Stimulated activated CD4-positive, alpha-beta T cell treated with anti-CD3 and anti-CD28 coated beads, Interleukin-2, amount 100 ng/mL, for 24 hours (primary cell): ENCODE measurements at regions not wholly inside any gene's neighbourhood (a gene's known extent, or its start where the extent isn't known, plus 50 kb on each side); places are given as distances from the start of the nearest gene placed in this dataset.
"Not testable (repeated sequence)": the region's sequence is repeated elsewhere in the genome, so short reads cannot be mapped to it uniquely, and the experiment has no call there.

Experiments
- DNase-seq, 2 donors: peaks; one replicate each; pipeline ENCODE4 v3.0.0-alpha.2; 2020

DNA sequence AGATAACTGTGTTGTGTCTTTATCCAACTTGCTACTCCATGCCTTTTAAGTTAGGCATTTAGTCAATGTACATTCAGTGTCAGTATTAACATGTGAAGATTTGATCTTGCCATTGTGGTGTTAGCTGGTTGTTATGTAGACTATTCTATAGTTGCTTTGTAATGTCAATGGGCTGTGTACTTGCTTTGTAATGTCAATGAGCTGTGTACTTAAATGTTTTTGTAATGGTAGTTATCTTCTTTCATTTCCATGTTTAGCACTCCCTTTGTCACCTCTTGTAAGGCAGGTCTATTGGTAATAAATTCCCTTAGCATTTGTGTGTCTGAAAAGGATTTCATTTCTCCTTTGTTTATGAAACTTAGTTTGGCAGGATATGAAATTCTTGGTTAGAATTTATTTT is 53.4 kb downstream of the MC4R start:
- no peak for DNase-seq

DNA sequence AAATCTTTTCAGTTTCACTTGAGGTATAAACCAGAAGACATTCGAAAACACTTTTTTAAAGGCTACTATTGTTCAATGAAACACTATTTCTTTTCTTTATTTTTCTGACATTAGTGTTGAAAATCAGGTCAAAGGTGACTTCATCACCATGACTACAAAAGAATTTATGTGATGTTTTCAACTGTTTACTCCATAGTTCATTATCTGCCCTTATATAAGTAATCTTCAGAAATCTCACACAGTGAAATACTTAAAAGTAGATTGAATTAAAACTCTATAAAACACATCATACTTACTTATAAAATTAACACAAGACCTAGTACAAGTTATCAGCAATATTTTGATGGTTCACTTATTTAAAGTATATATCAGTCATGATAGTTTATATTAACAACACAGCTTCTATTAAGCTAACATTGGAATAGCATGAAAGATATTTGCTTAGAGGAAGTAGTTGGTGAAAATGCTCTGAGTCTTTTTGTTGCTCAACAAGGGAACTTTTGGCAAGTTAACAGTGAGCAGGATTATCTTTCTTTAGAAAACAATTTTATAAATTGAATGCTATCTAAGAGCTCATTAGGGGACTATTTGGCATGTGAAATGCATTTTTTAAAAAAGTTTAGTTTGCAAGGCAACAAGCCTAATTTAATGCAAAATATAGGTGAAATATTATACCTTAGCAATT is 60.8 kb downstream of the MC4R start:
- DNase-seq, result no peak

DNA sequence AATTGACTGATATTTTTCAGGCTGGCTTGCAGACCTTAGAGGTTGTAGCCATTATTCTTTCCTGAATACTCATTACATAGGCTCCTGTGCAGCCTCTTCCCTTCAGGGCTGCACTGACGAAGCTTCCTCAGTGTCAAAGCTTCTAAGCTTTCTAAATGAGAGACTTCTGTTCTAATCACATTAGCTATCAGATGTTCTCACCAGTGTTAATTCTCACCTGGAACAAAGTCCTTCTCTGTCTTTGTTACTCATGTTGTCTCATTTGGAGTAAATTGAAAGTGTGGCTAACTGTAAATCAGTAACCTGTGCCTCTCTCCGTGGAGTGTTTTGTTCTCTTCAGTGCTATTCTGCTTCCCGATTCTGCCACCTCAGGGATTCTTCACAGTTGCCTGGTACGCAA is 76.9 kb downstream of the MC4R start:
- no peak for DNase-seq

DNA sequence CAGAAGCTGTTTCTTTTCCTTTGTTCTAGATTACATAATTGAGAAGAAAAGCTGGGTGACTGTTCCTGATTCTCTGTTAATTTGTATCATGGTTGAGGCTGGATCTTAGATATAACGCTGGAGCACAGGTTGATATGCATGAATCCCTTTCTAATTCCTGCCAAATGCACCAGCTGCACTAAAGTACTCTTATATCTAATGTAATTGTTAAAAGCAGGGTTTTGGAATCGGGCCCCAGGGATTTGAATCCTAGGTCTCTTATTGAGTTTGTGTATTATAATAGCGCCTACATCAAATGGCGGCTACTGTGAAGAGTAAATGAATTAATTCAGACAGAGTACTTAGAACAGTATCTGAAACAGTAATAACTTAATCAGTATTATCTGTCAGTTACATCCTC is 80.4 kb downstream of the MC4R start:
- DNase-seq, result no peak

DNA sequence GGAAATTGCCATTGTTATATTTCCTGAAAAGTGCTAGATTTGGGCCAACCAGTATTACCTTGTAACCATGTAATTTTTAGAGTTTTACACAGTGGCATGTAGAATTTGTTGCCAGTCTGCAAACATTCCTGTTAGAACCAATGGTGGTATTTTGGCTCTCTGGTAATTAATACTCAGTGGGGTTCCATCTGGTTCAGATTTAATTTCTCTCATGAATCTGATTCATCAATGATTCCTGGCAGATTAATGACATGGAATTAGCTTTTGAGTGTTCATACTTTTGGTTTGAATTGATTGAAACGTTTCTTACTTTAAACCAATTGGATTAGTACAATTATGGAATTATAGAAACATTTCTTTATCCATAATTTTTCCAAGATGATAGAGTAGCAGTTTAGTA is 93.2 kb downstream of the MC4R start:
- DNase-seq, result no peak

DNA sequence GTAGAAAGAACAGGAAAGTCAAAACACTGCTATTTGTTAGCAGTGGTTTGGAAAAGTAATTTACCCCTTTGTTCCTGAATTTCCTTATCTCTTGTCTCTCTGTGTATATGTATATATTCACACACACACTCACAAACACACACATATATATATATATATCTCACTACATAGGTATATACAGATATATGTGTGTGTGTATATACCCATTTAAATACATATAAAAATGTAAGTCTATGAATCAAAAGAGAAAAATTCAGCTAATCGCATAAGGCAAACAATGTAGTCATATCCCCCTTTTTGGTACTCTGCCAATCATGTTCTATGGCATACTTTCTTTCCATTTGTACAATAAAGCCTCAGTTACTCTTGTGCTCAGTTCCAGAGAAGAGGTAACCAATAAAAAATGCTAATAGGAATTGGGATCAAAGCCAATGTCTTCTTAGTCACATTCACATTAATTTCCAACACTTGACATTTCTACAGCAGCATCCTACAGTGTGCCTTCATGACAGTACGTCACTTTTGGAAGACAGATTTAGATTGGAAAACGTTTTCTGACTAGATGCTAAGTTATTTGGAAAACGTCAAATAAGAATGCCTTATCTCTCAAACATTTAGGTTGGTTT is 94.6 kb downstream of the MC4R start:
- DNase-seq, result no peak

DNA sequence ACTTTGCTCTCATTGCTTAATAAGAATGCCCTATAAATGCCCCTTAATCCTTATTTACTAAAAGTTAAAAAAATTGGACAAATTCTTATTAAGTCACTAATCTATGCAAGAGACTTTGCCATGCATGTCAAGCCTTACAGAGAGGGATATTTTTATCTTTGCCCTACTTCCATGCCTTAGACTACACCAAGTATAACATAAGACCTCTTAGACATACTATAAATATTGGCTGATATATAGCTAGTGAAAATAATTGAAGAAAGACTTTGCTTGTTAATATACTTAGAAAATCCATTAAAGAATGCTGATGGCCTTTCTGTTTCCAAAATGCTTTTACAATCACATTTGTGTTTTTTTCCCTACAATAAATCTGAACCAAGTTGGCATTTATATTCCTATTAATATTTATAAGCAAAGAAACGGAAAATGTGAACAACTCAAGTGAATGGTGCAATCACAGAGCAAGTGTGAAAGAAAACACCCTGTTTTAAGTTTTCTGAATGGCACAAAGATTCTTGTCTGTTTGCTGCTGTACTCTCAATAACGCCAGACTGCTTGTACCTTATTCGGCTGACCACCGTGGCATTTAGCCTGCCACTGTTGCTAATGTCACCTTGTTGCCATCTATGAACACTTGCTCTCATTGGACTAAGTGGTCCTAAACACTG is 105.0 kb downstream of the MC4R start:
- DNase-seq, result no peak

DNA sequence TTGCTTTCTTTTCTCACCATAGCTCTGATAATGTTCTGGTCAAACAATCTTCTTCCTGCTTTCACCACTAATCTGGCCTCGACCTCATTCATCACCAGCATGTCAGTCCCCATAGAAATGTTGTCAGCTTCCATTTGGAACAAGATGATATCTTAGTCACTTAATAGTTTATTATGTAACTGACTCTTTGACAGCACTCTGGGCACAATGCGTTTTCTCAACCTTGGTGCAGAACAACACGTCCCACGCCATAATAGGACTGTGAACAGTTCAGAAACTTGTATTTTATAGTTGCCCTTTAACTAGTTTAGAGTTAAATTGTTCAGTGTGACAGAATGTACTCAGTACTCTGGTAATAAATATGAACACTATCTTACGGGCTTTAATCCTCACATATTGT is 106.0 kb downstream of the MC4R start:
- DNase-seq, result no peak

DNA sequence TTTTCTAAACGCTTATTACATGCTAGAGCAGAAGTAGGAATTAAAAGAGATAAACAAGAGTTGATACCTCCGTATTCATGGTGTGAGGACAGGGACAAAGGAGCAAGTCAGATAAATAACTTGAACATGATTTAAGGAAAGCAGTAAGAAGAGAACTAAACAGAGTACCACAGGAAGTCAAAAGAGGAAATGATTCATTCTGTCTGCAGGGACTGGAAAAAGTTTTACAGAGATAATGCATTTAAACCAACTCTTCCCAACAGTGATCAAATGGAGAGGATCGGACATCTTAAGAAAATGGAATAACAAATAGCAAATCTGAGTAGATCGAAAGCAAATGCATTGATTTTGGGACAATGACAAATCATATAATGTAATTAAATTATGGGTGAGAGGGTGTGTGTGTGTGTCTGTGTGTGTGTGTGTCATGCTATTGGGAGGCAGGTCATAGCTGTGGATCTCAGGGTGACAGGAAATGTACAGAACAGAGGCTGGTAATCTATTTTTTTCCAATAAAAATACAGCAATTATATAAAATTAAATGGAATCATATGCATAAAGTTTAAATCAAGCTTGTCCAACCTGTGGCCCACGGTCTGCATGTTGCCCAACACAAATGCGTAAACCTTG is 113.4 kb downstream of the MC4R start:
- no peak for DNase-seq

DNA sequence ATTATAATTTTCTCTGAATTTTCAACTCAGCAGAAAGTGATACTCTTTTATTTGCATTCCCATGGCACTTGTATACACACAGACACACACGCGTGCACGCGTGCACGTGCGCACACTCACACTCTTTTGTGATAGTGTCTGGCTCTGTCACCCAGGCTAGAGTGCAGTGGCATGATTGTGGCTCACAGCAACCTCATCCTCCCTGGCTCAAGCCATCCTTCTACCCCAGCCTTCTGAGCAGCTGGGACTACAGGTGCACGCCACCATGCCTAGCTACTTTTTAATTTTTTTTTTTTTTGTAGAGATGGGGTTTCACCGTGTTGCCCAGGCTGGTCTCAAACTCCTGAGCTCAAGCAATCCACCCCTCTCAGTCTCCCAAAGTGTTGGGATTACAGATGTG is 123.2 kb downstream of the MC4R start:
- DNase-seq, result no peak

DNA sequence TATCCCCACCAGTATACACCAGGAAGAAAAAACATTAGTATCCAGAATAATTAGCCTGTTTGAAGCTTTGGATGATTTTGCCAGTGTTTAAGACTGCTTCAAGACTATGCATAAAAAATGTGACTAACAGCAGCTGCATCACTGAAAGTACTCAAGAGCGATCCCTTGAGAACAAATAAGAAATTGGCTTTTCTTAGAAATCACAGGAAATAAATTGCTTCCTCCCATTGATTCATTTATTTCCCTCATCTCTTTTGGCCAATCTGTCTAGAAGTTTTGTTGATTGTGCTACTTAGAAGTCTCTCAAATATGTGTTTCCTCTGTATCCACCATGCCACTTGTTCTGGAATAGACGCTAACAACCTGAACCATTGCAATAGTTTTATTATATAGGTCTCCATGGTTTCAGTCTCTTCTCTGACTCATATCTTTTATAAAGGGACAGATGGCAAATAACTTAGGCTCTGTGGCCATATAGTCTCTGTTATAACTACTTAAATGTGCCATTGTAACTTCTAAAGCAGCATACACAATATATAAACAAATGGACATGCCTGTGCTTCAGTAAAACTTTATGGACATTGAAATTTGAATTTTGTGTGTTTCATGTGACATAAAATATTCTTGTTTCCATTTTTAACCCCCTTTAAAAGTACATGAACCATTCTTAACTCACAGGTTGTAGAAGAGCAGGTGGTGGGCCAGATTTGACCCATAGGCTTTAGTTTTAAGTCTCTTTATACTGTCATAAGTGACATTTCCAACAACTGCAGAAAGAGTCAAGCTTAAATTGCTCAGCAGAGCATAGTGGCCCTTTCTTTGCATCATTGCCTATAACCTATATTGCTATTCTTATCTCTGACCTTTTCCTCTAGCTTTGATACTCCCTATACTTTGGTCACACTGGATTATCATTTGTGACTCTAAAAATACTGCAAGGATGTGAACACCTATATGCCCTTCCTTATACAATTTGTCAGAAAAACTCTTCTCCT is 123.9 kb downstream of the MC4R start:
- DNase-seq, result no peak

DNA sequence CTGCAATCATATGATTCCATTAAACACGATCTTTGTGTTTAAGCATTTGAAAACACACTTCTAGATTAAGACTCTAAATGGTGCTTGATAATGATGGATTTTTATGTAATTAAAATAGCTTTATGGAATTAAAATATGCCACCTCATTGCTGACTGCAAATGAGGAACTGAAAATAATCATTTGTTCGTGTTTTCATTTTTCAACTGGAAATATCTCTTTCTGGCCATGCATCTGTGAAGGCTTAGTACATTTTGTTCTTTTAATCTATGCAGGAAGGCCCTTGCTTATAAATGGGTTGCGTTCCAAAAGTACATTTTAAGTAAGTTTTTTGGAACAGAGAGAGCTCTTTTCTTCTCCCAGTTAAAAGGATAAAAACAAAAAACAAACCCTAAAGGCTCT is 125.5 kb downstream of the MC4R start:
- no peak for DNase-seq

DNA sequence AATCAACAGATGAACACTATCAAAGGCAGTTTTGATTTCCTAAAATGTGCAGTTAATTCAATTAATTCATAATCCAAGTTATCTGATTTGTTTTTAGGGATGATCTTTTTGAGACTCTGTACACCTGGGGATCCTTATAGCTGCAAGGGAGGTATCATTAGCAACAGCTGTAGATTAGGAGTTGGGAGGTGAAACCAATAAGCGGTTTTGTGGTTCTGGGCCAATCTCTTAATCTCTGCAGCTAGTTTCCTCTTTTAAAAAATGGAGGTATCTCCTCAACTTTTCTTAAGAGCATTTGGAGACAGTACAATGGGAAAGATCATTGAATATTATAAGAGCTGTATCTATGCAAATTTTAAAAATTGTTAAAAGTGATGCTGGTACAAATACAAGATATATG is 126.0 kb downstream of the MC4R start:
- no peak for DNase-seq

DNA sequence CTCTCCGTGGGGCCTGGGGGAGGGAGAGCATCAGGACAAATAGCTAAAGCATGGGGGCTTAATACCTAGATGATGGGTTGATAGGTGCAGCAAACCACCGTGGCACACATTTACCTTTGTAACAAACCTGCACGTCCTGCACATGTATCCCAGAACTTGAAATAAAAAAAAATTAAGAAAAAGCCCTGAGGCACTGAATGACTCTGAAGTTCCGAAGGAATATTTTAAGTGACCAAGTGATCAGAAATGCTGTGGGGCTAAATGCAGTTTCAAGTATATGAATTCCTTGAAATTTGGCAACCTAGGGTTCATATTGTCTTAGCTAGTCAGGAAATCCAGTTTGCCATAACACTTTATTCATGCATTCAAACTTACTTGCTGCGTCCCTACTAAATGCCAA is 127.5 kb downstream of the MC4R start:
- DNase-seq, result no peak

DNA sequence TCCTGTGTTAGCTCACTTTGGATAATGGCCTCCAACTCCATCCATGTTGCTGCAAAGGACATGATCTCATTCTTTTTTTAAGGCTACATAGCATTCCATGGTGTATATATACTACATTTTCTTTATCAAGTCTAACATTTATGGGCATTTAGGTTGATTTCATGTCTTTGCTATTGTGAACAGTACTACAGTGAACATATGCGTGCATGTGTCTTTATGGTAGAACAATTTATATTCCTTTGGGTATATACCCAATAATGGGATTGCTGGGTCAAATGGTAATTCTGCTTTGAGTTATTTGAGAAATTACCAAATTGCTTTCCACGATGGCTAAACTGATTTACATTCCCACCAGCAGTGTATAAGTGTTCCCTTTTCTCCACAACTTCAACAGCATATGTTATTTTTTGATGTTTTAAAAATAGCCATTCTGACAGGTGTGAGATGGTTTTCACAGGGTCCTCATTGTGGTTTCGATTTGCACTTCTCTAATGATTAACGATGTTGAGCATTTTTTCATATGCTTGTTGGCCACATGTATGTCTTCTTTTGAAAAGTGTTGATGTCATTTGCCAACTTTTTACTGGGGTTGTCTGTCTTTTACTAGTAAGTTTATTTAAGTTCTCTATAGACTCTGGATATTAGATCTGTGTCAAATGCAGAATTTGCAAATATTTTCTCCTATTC is 133.4 kb downstream of the MC4R start:
- DNase-seq, result not testable (repeated sequence)

DNA sequence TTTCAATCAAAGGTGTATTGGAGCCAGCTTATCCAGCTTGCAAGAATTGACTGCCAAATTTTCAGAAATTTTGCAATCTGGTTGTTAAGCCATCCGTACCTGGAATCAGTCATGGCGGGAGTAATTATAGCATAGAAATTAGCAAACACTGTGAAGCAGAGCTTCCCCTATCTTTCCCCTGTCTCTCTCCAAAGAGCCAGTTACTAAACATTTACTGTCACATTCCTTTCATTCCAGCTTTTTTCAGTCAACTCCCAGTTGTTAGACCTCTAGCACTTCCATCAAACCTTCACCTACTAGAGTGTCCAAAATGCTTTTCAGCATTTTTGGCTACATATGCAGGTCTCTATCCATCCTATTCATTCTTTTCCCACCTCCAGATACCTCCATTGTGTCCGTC is 137.4 kb downstream of the MC4R start:
- DNase-seq, result no peak

DNA sequence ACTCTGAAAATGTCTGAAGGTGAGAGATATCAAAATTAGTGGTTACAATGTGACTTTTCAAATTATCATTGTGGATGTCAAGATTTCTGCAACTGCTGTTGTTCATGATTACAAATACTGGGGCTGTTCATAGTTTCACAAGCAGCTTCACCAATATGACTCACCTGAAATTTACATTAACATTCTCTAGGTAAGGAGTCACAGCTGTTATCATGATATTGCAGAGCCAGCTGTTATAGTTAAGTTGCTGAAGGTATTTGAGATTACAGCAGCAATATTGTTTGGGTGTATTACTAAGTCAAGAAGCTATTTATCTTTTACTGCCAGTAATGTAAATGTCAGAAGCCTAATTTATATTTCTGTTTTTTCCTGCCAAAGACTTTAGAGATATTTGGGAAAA is 140.0 kb downstream of the MC4R start:
- DNase-seq, result no peak

DNA sequence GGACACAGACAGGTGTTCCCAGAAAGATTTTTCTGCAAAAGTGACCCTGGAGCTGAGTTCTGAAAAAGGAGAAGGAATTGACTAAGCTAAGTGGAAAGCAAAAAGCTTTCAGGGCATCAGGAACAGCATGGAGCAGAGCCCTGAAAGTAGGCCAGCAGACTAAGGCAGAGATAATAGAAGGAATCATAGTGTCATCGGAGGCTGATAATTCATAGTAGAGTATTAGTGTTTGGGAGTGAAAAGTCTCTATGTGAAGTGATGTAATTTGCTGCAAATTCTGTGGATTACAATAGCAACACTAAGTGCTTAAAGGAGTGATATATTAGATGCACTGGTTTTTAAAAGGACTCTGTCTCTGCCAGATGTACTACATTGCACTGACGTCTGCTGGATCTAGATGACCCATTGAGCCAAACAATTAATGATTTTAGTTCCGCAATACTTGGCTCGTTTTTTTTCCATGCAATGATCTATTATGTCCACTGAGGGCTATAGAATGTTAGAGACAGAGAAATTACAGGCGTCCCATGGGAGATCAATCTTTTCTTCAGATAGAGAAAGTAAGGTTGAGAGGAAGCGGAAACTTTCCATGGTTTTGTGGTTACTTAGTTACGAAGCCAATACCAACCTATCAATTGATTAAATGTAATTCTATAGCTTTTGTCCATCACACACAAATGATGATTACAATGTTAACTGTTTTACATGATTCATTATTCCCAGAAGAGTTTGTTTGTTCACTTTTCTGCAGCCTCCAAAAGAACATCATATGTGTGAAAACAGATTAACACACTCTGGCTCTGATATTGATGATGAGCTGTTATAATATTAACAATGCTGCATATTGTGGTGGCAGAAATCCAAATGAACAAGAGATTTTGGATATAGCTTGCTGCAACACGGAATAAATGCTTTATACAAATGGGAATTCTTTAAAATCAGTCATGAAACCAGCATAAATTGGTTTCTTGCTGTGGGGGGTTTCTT is 143.7 kb downstream of the MC4R start:
- DNase-seq, result no peak

DNA sequence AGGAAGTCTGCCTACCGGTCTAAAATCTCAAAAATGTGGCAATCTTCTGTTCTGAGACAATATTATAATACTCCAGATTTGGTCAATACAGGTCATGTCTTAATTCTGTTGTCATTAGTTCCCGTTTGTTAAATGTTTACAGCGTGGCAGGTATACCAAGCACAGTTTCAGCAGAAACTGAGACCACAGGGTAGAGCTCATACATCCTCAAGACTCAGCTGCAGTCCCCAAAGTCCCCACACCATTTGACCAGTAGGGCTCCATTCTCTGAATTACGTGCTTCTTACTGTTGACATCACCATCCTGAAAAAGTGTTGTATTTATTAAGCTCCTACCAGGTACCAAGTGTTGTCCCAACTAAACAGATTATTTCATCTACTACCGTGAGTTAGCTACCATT is 157.1 kb downstream of the MC4R start:
- DNase-seq, result no peak

DNA sequence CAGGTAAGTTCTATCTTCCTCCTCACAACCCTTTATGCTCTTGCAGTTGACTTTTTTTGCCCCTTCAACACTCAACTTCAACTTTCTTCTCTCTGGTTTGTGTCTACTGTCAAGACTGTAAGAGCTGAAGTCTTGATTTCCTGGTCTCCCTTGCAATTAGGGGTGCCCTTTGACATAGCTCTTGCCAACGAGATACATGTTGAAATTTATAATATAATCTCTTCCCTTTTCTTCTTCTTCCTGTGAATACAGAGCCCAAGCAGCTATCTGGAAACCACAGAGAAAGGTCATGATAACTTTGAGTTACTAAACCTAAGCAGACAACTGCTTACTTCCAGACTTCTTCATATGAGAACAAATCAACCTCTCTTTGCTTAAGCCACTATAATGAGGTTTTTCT is 163.5 kb downstream of the MC4R start:
- no peak for DNase-seq

DNA sequence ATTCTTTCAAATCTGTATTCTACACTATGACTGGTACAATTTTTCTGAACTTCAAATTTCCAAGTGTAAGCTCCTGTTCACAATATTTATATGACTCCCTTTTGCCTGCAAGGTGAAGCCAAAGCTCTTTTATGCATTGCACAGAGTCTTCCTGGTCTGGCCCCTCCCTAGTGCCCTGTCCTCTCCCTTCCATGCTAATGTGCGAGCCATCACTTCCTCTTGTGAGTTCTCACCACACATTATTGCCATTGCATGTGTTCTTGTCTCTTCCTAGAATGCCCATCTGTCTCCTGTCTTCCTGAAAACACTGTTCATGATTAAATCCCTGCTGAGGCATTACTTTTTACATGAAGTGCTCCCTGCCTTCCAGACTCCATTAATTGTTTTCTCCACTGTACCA is 169.9 kb downstream of the MC4R start:
- no peak for DNase-seq
